ENCODE measurements at regions not wholly inside any gene's neighbourhood (a gene's known extent, or its start where the extent isn't known, plus 50 kb on each side); places are given as distances from the start of the nearest gene placed in this dataset.

GRCh38 chr15:39287322-39288195 is 293.3 kb upstream of the THBS1 start:
- Histone ChIP-seq H4K20me1 (ENCODE audit: control insufficient read depth, insufficient read depth, low read depth, low read length) (no peaks in the 10 kb centered on the region), H3K9me3 (ENCODE audit: control insufficient read depth, insufficient read depth, low read length) (no peaks in the 10 kb centered on the region), H3K4me3 (ENCODE audit: low read length) (no peak overlapping the region), H3K27me3 (ENCODE audit: control insufficient read depth, low read length) (no peaks in the 10 kb centered on the region), H3K79me2 (ENCODE audit: control insufficient read depth, low read length) (no peaks in the 10 kb centered on the region), H3K27ac (ENCODE audit: low read depth, low read length) (no peak overlapping the region), H3K9me2 (replicated peaks; ENCODE audit: control insufficient read depth, low read length) (no peaks in the 10 kb centered on the region), H3K4me2 (ENCODE audit: low read length) (no peak overlapping the region), H3K4me1 (ENCODE audit: control insufficient read depth, low read length) (no peaks in the 10 kb centered on the region), H3K36me3 (ENCODE audit: control insufficient read depth, low read length) (no peaks in the 10 kb centered on the region), H3F3A (ENCODE audit: control insufficient read depth, insufficient read depth) (no peaks in the 10 kb centered on the region)
- TF ChIP-seq, protein P1, sequence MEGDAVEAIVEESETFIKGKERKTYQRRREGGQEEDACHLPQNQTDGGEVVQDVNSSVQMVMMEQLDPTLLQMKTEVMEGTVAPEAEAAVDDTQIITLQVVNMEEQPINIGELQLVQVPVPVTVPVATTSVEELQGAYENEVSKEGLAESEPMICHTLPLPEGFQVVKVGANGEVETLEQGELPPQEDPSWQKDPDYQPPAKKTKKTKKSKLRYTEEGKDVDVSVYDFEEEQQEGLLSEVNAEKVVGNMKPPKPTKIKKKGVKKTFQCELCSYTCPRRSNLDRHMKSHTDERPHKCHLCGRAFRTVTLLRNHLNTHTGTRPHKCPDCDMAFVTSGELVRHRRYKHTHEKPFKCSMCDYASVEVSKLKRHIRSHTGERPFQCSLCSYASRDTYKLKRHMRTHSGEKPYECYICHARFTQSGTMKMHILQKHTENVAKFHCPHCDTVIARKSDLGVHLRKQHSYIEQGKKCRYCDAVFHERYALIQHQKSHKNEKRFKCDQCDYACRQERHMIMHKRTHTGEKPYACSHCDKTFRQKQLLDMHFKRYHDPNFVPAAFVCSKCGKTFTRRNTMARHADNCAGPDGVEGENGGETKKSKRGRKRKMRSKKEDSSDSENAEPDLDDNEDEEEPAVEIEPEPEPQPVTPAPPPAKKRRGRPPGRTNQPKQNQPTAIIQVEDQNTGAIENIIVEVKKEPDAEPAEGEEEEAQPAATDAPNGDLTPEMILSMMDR (IDR thresholded peaks at IDR 0.05; ENCODE audit: low read depth, low read length, poor library complexity, severe bottlenecking), result no peak
- TF ChIP-seq EZH2phosphoT487 (IDR thresholded peaks at IDR 0.05; ENCODE audit: borderline replicate concordance, low read length), result no peak

- H3K4me1 ChIP-seq (ENCODE audit: control insufficient read depth, low read length), result no peaks in the 10 kb centered on the region
- no peak overlapping the region for H3K4me3 ChIP-seq (ENCODE audit: low read length)
- no peak overlapping the region for H3K27ac ChIP-seq (ENCODE audit: low read depth, low read length)
- H3K9me3 ChIP-seq (ENCODE audit: control insufficient read depth, insufficient read depth, low read length), result no peaks in the 10 kb centered on the region
- H4K20me1 ChIP-seq (ENCODE audit: control insufficient read depth, insufficient read depth, low read depth, low read length), result no peaks in the 10 kb centered on the region
- no peaks in the 10 kb centered on the region for H3K36me3 ChIP-seq (ENCODE audit: control insufficient read depth, low read length)
- no peak for TF ChIP-seq EZH2phosphoT487 (IDR thresholded peaks at IDR 0.05; ENCODE audit: borderline replicate concordance, low read length)
- TF ChIP-seq, protein P1 (IDR thresholded peaks at IDR 0.05; ENCODE audit: low read depth, low read length, poor library complexity, severe bottlenecking), result no peak
- no peaks in the 10 kb centered on the region for H3K79me2 ChIP-seq (ENCODE audit: control insufficient read depth, low read length)
- H3K4me2 ChIP-seq (ENCODE audit: low read length), result no peak overlapping the region
- H3K27me3 ChIP-seq (ENCODE audit: control insufficient read depth, low read length), result no peaks in the 10 kb centered on the region
- no peaks in the 10 kb centered on the region for H3K9me2 ChIP-seq (replicated peaks; ENCODE audit: control insufficient read depth, low read length)
- no peaks in the 10 kb centered on the region for H3F3A ChIP-seq (ENCODE audit: control insufficient read depth, insufficient read depth)
Measured at GRCh38 chr15:39290711-39291435, 290.0 kb upstream of the THBS1 start.

- no peaks in the 10 kb centered on the region for H3K4me1 ChIP-seq (ENCODE audit: control insufficient read depth, low read length)
- no peaks in the 10 kb centered on the region for H3K9me2 ChIP-seq (replicated peaks; ENCODE audit: control insufficient read depth, low read length)
- no peaks in the 10 kb centered on the region for H3K9me3 ChIP-seq (ENCODE audit: control insufficient read depth, insufficient read depth, low read length)
- H3K4me3 ChIP-seq (ENCODE audit: low read length), result no peak overlapping the region
- H3K4me2 ChIP-seq (ENCODE audit: low read length), result no peak overlapping the region
- TF ChIP-seq, protein P1 (IDR thresholded peaks at IDR 0.05; ENCODE audit: low read depth, low read length, poor library complexity, severe bottlenecking), result no peak
- no peak for TF ChIP-seq EZH2phosphoT487 (IDR thresholded peaks at IDR 0.05; ENCODE audit: borderline replicate concordance, low read length)
- no peaks in the 10 kb centered on the region for H3K36me3 ChIP-seq (ENCODE audit: control insufficient read depth, low read length)
- H4K20me1 ChIP-seq (ENCODE audit: control insufficient read depth, insufficient read depth, low read depth, low read length), result no peaks in the 10 kb centered on the region
- no peak overlapping the region for H3K27ac ChIP-seq (ENCODE audit: low read depth, low read length)
- H3F3A ChIP-seq (ENCODE audit: control insufficient read depth, insufficient read depth), result no peaks in the 10 kb centered on the region
- no peaks in the 10 kb centered on the region for H3K27me3 ChIP-seq (ENCODE audit: control insufficient read depth, low read length)
- H3K79me2 ChIP-seq (ENCODE audit: control insufficient read depth, low read length), result no peaks in the 10 kb centered on the region
Measured at GRCh38 chr15:39291690-39292089, 289.2 kb upstream of the THBS1 start.
